ENCODE measurements at regions not wholly inside any gene's neighbourhood (a gene's known extent, or its start where the extent isn't known, plus 50 kb on each side); places are given as distances from the start of the nearest gene placed in this dataset.

GRCh38 chr4:10175626-10176025, 59.0 kb upstream of the WDR1 start:
- no peak for TF ChIP-seq SUZ12 (IDR thresholded peaks at IDR 0.05; ENCODE audit: extremely low read depth, insufficient read depth, insufficient read length)
- TF ChIP-seq YY1 (IDR thresholded peaks at IDR 0.05; ENCODE audit: insufficient read depth, insufficient read length): no peak

Measured in NT2/D1 (cell line).